SK-N-SH (cell line): ENCODE measurements at regions not wholly inside any gene's neighbourhood (a gene's known extent, or its start where the extent isn't known, plus 50 kb on each side); places are given as distances from the start of the nearest gene placed in this dataset.

Experiments used
- CTCF ChIA-PET: fragments of 300-600, 350-600 bp; formaldehyde crosslinking; extraction: SDS; loops from one replicate; lab custom pipeline; 2021; lab: Yijun Ruan, JAX
- POLR2A ChIA-PET: fragments of 350-600 bp; sonication (Branson Sonifier 250); formaldehyde crosslinking; extraction: SDS; loops from one replicate; lab custom pipeline; 2020; ENCODE audit warnings: antibody characterized with exemption, inconsistent platforms; lab: Yijun Ruan, JAX
- DNase-seq: peaks from one replicate; pipeline ENCODE4 v3.0.0; 2012
- H2AFZ ChIP-seq: fragments of 200-600 bp; sonication (generic); 2 replicates; pipeline ENCODE4 v1.8.1; 2016; ENCODE audit warnings: antibody characterized with exemption, mild to moderate bottlenecking, low read depth
- H3F3A ChIP-seq: fragments of 200-600 bp; sonication (generic); replicated peaks from 2 replicates; pipeline ENCODE3; 2016; ENCODE audit warnings: antibody characterized with exemption, mild to moderate bottlenecking; ENCODE audit not compliant: insufficient read depth
- H3K27ac ChIP-seq, 2 experiments: fragments of 200-500 bp in 1 of 2; fragments of 200-600 bp in 1 of 2; sonication (Bioruptor generic) in 1 of 2; sonication (generic), shearing (Covaris generic) in 1 of 2; 2 replicates each; pipeline versions ENCODE4 v1.5.1 to v1.6.1; 2014 to 2016; ENCODE audit warnings: low read depth in 2 of 2, inconsistent platforms in 1 of 2, low read length in 1 of 2, mild to moderate bottlenecking in 1 of 2, mixed read lengths in 1 of 2
- H3K27me3 ChIP-seq: fragments of 200-600 bp; sonication (generic), shearing (Covaris generic); 2 replicates; pipeline ENCODE4 v1.6.1; 2016; ENCODE audit warnings: mixed run types; ENCODE audit not compliant: insufficient read depth
- H3K36me3 ChIP-seq, 2 experiments: fragments of 200-500 bp in 1 of 2; fragments of 200-600 bp in 1 of 2; sonication (Bioruptor generic) in 1 of 2; sonication (generic) in 1 of 2; replicated peaks in 1 of 2; 2 replicates each; pipeline versions ENCODE3 to v1.5.1; 2014 to 2016; ENCODE audit warnings: low read length in 1 of 2, mild to moderate bottlenecking in 1 of 2; ENCODE audit not compliant: insufficient read depth in 2 of 2, control insufficient read depth in 1 of 2
- H3K4me1 ChIP-seq, 2 experiments: fragments of 200-500 bp in 1 of 2; fragments of 200-600 bp in 1 of 2; sonication (Bioruptor generic) in 1 of 2; sonication (generic), shearing (Covaris generic) in 1 of 2; 2 replicates each; pipeline versions ENCODE4 v1.5.1 to v1.6.1; 2014 to 2016; ENCODE audit warnings: low read depth in 1 of 2, low read length in 1 of 2, mixed run types in 1 of 2; ENCODE audit not compliant: insufficient read depth in 2 of 2, control insufficient read depth in 1 of 2
- H3K4me2 ChIP-seq: fragments of 200-600 bp; sonication (generic), shearing (Covaris generic); 2 replicates; pipeline ENCODE4 v1.6.1; 2017; ENCODE audit warnings: mixed run types
- H3K4me3 ChIP-seq, 2 experiments: fragments of 200-500 bp in 1 of 2; fragments of 200-600 bp in 1 of 2; sonication (Bioruptor generic) in 1 of 2; sonication (generic), shearing (Covaris generic) in 1 of 2; 2 replicates each; pipeline versions ENCODE4 v1.5.1 to v1.8.1; 2014 to 2016; ENCODE audit warnings: low read depth in 2 of 2, inconsistent platforms in 1 of 2, low read length in 1 of 2, mild to moderate bottlenecking in 1 of 2, mixed read lengths in 1 of 2, moderate library complexity in 1 of 2
- H3K79me2 ChIP-seq: fragments of 200-600 bp; sonication (generic); 2 replicates; pipeline ENCODE4 v1.8.1; 2017; ENCODE audit warnings: mild to moderate bottlenecking; ENCODE audit not compliant: insufficient read depth
- H3K9ac ChIP-seq: fragments of 200-600 bp; sonication (generic); 2 replicates; pipeline ENCODE4 v1.6.1; 2017; ENCODE audit warnings: mixed run types
- H3K9me2 ChIP-seq: fragments of 200-600 bp; sonication (generic); 2 replicates; pipeline ENCODE4 v1.6.1; 2017; ENCODE audit warnings: mixed run types
- H3K9me3 ChIP-seq: fragments of 200-600 bp; sonication (generic); 2 replicates; pipeline ENCODE4 v1.6.1; 2017; ENCODE audit warnings: mixed run types, mild to moderate bottlenecking, moderate library complexity
- H4K20me1 ChIP-seq: fragments of 200-600 bp; sonication (generic); 2 replicates; pipeline ENCODE4 v1.6.1; 2017; ENCODE audit warnings: mild to moderate bottlenecking, mixed run types; ENCODE audit not compliant: insufficient read depth
- CHD2 ChIP-seq: fragments of 150-350 bp; IDR thresholded peaks from 2 replicates; pipeline ENCODE4 v1.6.1; 2018; ENCODE audit warnings: low read length; ENCODE audit not compliant: partially characterized antibody
- ELF1 ChIP-seq: IDR thresholded peaks from 2 replicates; pipeline ENCODE4 v1.4.0; 2012
- EP300 ChIP-seq, 2 experiments: IDR thresholded peaks; 2 replicates each; pipeline versions ENCODE4 v1.4.0 to v1.6.1; 2012; ENCODE audit warnings: borderline replicate concordance in 1 of 2, low read depth in 1 of 2, low read length in 1 of 2
- GABPA ChIP-seq: IDR thresholded peaks from 2 replicates; pipeline ENCODE4 v1.4.0; 2012; ENCODE audit warnings: low read depth, mild to moderate bottlenecking
- JUND ChIP-seq: IDR thresholded peaks from 2 replicates; pipeline ENCODE4 v1.4.0; 2012
- MEF2A ChIP-seq: IDR thresholded peaks from 2 replicates; pipeline ENCODE4 v1.4.0; 2012; ENCODE audit warnings: low read depth, borderline replicate concordance
- MXI1 ChIP-seq: IDR thresholded peaks from 2 replicates; pipeline ENCODE4 v1.6.1; 2012; ENCODE audit warnings: mild to moderate bottlenecking, low read depth, low read length, improper control_type of control experiment
- NFIC ChIP-seq: IDR thresholded peaks from 2 replicates; pipeline ENCODE4 v1.4.0; 2012; ENCODE audit warnings: borderline replicate concordance
- NRF1 ChIP-seq: IDR thresholded peaks from 2 replicates; pipeline ENCODE4 v1.6.1; 2012; ENCODE audit warnings: low read depth, mild to moderate bottlenecking, low read length
- POLR2AphosphoS5 ChIP-seq: IDR thresholded peaks from 2 replicates; pipeline ENCODE4 v1.6.1; 2012; ENCODE audit warnings: low read depth, low read length
- RAD21 ChIP-seq: IDR thresholded peaks from 2 replicates; pipeline ENCODE4 v1.6.1; 2012; ENCODE audit warnings: mild to moderate bottlenecking, low read length
- RCOR1 ChIP-seq: fragments of 150-350 bp; IDR thresholded peaks from 2 replicates; pipeline ENCODE4 v1.6.1; 2017; ENCODE audit warnings: antibody characterized with exemption, low read length
- REST ChIP-seq: IDR thresholded peaks from 2 replicates; pipeline ENCODE4 v1.6.1; 2012; ENCODE audit warnings: mild to moderate bottlenecking, low read depth, low read length, moderate library complexity
- RFX5 ChIP-seq: IDR thresholded peaks from 2 replicates; pipeline ENCODE4 v1.6.1; 2012; ENCODE audit warnings: mild to moderate bottlenecking, improper control_type of control experiment, low read length
- SMC3 ChIP-seq: IDR thresholded peaks from 2 replicates; pipeline ENCODE4 v1.6.1; 2012; ENCODE audit warnings: low read depth, low read length, improper control_type of control experiment
- TAF1 ChIP-seq: IDR thresholded peaks from 2 replicates; pipeline ENCODE4 v1.6.1; 2012; ENCODE audit warnings: low read depth, mild to moderate bottlenecking, low read length, moderate library complexity, borderline replicate concordance
- TCF12 ChIP-seq: IDR thresholded peaks from 2 replicates; pipeline ENCODE4 v1.4.0; 2012
- TEAD4 ChIP-seq: IDR thresholded peaks from 2 replicates; pipeline ENCODE4 v1.4.0; 2012; ENCODE audit warnings: mild to moderate bottlenecking, borderline replicate concordance; ENCODE audit not compliant: insufficient read depth
- USF1 ChIP-seq: IDR thresholded peaks from 2 replicates; pipeline ENCODE4 v1.4.0; 2012; ENCODE audit warnings: low read depth, borderline replicate concordance
- USF2 ChIP-seq: fragments of 150-350 bp; IDR thresholded peaks from 2 replicates; pipeline ENCODE4 v1.6.1; 2017; ENCODE audit warnings: antibody characterized with exemption, low read length, low read depth, borderline replicate concordance
- YY1 ChIP-seq: IDR thresholded peaks from 2 replicates; pipeline ENCODE4 v1.4.0; 2012; ENCODE audit warnings: low read depth, mild to moderate bottlenecking
- ZBTB33 ChIP-seq: IDR thresholded peaks from 2 replicates; pipeline ENCODE4 v1.4.0; 2012; ENCODE audit warnings: low read depth, borderline replicate concordance
- WGBS: methylation state at CpG from one replicate; pipeline ENCODE4 v1.1.6; 2017; ENCODE audit warnings: low lambda C conversion rate; 5-methylcytosine and 5-hydroxymethylcytosine counted together

GRCh38 chr2:7849531-7849930 lies 832.3 kb upstream of the ID2 start:
- H3K36me3 ChIP-seq: no peaks in the 10 kb centered on the region
- H3K4me1 ChIP-seq: peaks cover 0 to 15% of the 10 kb centered on the region in 2 experiments; a peak in 3 of 4 replicates
- no peak overlapping the region for H3K27ac ChIP-seq
- no peaks in the 10 kb centered on the region for H3K27me3 ChIP-seq
- no peak overlapping the region for H3K4me2 ChIP-seq
- no peaks in the 10 kb centered on the region for H3K9me2 ChIP-seq
- no peak overlapping the region for H3K9ac ChIP-seq
- H2AFZ ChIP-seq: no peak overlapping the region
- H3F3A ChIP-seq: no peaks in the 10 kb centered on the region
- H3K4me3 ChIP-seq: no peak overlapping the region
- WGBS: 76% methylated on average over 5 of the region's 5 CpGs
- H3K79me2 ChIP-seq: no peaks in the 10 kb centered on the region
- no peaks in the 10 kb centered on the region for H4K20me1 ChIP-seq
- no peaks in the 10 kb centered on the region for H3K9me3 ChIP-seq
- TF ChIP-seq USF2 (no peak), EP300 (IDR thresholded peaks at IDR 0.05; ENCODE audit: borderline replicate concordance in 1 of 2, low read depth in 1 of 2, low read length in 1 of 2) (no peak), MEF2A (no peak), ELF1 (no peak), ZBTB33 (no peak), NRF1 (no peak), JUND (no peak), TAF1 (no peak), TCF12 (no peak), RCOR1 (no peak), POLR2AphosphoS5 (no peak), NFIC (no peak)
- CTCF ChIA-PET: no interaction called here
- POLR2A ChIA-PET: no interaction called here
- DNase-seq: no peak

- POLR2A ChIA-PET: no interaction called here
- no peak for TF ChIP-seq RFX5
- TF ChIP-seq NFIC: no peak
- no peak for TF ChIP-seq MXI1
- no peak for TF ChIP-seq TEAD4
- no peak for TF ChIP-seq YY1
- TF ChIP-seq RAD21: no peak
- no peak for TF ChIP-seq USF1
- TF ChIP-seq TCF12: no peak
- no peak for TF ChIP-seq JUND
- TF ChIP-seq REST: no peak
- TF ChIP-seq SMC3: no peak
- TF ChIP-seq MEF2A: no peak
- TF ChIP-seq NRF1: no peak
- no peak for TF ChIP-seq GABPA
- no peak for TF ChIP-seq CHD2
These were observed 829.3 kb upstream of the ID2 start for GRCh38 chr2:7852546-7852945.

More at GRCh38 chr2:7852546-7852945, 829.3 kb upstream of the ID2 start:
- 61% methylated on average over 2 of the region's 2 CpGs for WGBS
- H3K27ac ChIP-seq: no peak overlapping the region
- H3K27me3 ChIP-seq: no peaks in the 10 kb centered on the region
- no peak overlapping the region for H2AFZ ChIP-seq
- no peaks in the 10 kb centered on the region for H3K9me3 ChIP-seq
- H3K4me3 ChIP-seq: no peak overlapping the region
- no peaks in the 10 kb centered on the region for H3K36me3 ChIP-seq
- CTCF ChIA-PET: interaction anchor here (1.1 kb wide), 1 partner anchor 60 kb away, joined by 3 read pairs; no protein-coding TSS in a partner anchor
- H3K4me2 ChIP-seq: no peak overlapping the region
- H3F3A ChIP-seq: no peaks in the 10 kb centered on the region
- no peak overlapping the region for H3K9ac ChIP-seq
- no peaks in the 10 kb centered on the region for H3K9me2 ChIP-seq
- H3K4me1 ChIP-seq: peaks cover 0 to 11% of the 10 kb centered on the region in 2 experiments; a peak in 3 of 4 replicates
- H4K20me1 ChIP-seq: no peaks in the 10 kb centered on the region
- H3K79me2 ChIP-seq: no peaks in the 10 kb centered on the region
- DNase-seq: no peak
